Keratinocyte (primary cell): ENCODE measurements at regions not wholly inside any gene's neighbourhood (a gene's known extent, or its start where the extent isn't known, plus 50 kb on each side); places are given as distances from the start of the nearest gene placed in this dataset.

Experiments used
- EZH2 ChIP-seq: IDR thresholded peaks from one replicate; pipeline ENCODE4 v1.6.1; 2012; ENCODE audit warnings: inconsistent platforms, mild to moderate bottlenecking, low read length, moderate library complexity
- TF ChIP-seq, protein P1 (sequence below), 3 experiments: IDR thresholded peaks in 1 of 3; conservative IDR thresholded peaks in 1 of 3; optimal IDR thresholded peaks in 1 of 3; 2 replicates in 2 of 3; 3 replicates in 1 of 3; pipeline versions ENCODE3 to v1.5.1; 2011; ENCODE audit warnings: low read length in 3 of 3, mild to moderate bottlenecking in 3 of 3, moderate library complexity in 2 of 3, control low read depth in 1 of 3, inconsistent platforms in 1 of 3; ENCODE audit not compliant: insufficient read depth in 2 of 3; ENCODE audit errors: extremely low read depth in 1 of 3

DNA sequence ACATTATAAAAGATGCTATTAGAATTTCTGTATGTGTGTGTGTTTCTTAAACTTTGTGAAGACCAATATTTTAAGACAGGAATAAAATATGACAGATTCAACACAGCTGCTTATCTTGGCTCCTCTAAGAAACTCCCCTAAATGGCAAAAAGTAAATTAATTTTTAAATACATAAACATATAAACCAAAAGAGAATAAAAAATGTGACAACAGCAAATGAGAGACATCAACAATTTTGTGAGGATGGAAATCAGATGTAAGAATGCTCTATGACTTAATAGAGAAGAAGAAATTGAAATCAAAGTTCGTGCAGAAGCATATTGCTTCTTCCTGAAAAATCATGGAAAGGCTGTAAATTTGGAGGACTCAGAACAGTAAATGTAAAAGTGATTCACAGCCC, 1083.8 kb downstream of the FLRT2 start:
- TF ChIP-seq, protein P1, sequence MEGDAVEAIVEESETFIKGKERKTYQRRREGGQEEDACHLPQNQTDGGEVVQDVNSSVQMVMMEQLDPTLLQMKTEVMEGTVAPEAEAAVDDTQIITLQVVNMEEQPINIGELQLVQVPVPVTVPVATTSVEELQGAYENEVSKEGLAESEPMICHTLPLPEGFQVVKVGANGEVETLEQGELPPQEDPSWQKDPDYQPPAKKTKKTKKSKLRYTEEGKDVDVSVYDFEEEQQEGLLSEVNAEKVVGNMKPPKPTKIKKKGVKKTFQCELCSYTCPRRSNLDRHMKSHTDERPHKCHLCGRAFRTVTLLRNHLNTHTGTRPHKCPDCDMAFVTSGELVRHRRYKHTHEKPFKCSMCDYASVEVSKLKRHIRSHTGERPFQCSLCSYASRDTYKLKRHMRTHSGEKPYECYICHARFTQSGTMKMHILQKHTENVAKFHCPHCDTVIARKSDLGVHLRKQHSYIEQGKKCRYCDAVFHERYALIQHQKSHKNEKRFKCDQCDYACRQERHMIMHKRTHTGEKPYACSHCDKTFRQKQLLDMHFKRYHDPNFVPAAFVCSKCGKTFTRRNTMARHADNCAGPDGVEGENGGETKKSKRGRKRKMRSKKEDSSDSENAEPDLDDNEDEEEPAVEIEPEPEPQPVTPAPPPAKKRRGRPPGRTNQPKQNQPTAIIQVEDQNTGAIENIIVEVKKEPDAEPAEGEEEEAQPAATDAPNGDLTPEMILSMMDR (optimal IDR thresholded peaks at IDR 0.05 in 1 of 3, IDR thresholded peaks at IDR 0.05 in 1 of 3, conservative IDR thresholded peaks at IDR 0.05 in 1 of 3; ENCODE audit: extremely low read depth in 1 of 3, insufficient read depth in 2 of 3, low read length in 3 of 3) = no peak
- TF ChIP-seq EZH2 = no peak
